Stimulated activated CD4-positive, alpha-beta T cell treated with anti-CD3 and anti-CD28 coated beads, Interleukin-12 subunit alpha, Interleukin-12 subunit beta, amount 100 ng/mL, for 4 hours (primary cell): ENCODE measurements at regions not wholly inside any gene's neighbourhood (a gene's known extent, or its start where the extent isn't known, plus 50 kb on each side); places are given as distances from the start of the nearest gene placed in this dataset.

Source experiments
- DNase-seq: peaks from one replicate; pipeline ENCODE4 v3.0.0-alpha.2; 2020

DNA sequence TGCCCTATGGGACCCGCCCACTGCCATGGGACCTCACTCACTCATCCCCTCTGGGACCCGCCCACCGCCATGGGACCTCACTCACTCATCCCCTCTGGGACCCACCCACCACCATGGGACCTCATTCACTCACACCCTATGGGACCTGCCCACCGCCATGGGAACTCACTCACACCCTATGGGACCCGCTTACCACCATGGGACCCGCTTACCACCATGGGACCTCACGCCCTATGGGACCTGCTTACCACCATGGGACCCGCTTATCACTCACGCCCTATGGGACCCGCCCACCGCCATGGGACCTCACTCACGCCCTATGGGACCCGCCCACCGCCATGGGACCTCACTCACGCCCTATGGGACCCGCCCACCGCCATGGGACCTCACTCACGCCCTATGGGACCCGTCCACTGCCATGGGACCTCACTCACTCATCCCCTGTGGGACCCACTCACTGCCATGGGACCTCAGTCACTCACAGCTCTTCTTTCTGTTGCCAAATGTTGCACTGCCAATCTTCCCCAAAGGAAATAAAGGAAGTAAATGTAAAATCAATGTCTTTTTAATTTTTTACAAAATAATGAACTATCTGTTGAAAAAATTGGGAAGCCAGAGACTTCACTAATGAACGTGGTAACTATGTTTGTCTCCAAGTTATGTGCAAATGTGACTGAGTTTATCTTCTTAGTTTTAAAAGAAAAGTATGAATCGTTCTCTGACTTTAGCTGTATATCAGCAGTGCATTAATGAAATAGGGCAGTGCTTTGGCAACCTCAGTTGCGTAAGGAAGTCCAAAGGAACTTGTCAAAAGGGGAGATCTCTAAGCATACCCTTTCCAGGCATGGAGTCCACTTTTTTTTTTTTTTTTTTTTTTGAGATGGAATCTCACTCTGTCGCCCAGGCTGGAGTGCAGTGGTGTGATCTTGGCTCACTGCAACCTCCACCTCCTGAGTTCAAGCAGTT, 101.5 kb upstream of the MGAT5 start:
- DNase-seq, result no peak

DNA sequence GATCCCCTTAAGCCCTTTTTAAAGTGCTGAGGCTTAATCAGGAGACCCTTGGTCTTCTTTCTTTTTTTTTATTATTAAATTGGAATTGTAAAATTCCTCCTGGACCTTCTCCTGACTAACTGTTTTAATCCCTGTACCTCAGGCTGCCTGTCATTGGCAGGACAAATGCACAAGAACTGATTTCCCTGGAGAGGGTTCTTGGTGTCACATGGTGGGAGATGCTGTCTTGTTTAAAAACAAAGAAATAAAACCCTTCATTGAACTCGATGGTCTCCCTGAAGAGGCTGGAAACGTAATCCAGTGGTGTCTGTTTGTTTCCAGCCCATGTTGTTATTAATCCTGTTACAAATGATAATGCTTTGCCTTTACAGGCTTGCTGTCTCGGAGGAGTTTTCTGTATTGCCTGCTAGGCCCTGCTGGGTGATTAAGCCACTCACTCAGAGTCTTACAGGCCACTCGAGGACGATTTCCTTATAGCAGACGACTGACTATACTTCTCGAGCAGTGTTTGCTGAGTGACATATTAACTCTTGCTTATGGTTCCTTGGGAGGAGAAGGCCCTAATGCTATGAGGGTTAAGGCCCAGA, 100.5 kb upstream of the MGAT5 start:
- DNase-seq, result no peak

- no peak for DNase-seq
Observed at GRCh38 chr2:134154246-134154645, 99.6 kb upstream of the MGAT5 start.

- no peak for DNase-seq
Observed at GRCh38 chr2:134155134-134155533, 98.7 kb upstream of the MGAT5 start.

GRCh38 chr2:134158295-134158694, 95.6 kb upstream of the MGAT5 start:
- no peak for DNase-seq

GRCh38 chr2:134161170-134161547, 92.7 kb upstream of the MGAT5 start:
- no peak for DNase-seq

GRCh38 chr2:134163336-134163735, 90.5 kb upstream of the MGAT5 start:
- DNase-seq, result no peak

- DNase-seq, result no peak
Observed at GRCh38 chr2:134164306-134164705, 89.6 kb upstream of the MGAT5 start.

DNA sequence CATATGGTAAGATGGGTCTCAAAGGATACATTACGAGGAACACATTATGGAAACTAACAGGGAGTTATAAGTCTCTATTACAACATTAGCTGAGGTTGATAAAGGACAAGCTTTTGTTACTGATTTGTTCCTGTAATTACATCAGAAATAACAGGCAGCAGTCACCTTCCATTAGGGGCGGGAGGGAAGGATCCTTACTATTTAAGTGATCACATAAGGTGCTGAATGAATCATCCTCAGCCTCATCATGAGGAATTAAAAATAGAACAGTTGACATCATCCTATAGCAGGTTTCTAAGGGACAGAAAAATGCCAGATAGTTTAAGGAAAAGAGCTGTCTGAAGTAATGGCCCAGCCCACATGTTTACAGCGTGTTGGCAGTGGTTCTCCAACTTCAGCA, 86.9 kb upstream of the MGAT5 start:
- no peak for DNase-seq

- peak; percentile 25 for DNase-seq
Observed at GRCh38 chr2:134169788-134170187, 84.1 kb upstream of the MGAT5 start.

GRCh38 chr2:134170294-134170693, 83.6 kb upstream of the MGAT5 start:
- no peak for DNase-seq

DNA sequence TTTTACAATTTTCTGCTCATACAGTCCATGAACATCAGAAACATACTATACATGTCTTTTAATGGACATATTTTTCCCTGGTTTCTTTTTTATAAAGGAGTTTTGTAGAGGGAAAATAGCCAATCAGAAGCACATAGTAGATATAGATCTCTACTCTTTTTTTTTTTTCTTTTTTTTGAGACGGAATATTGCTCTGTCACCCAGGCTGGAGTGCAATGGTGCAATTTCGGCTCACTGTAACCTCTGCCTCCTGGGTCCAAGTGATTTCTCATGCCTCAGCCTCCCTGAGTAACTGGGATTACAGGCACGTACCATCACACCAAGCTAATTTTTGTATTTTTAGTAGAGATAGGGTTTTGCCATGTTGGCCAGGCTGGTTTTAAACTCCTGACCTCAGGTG, 83.2 kb upstream of the MGAT5 start:
- DNase-seq, result no peak

DNA sequence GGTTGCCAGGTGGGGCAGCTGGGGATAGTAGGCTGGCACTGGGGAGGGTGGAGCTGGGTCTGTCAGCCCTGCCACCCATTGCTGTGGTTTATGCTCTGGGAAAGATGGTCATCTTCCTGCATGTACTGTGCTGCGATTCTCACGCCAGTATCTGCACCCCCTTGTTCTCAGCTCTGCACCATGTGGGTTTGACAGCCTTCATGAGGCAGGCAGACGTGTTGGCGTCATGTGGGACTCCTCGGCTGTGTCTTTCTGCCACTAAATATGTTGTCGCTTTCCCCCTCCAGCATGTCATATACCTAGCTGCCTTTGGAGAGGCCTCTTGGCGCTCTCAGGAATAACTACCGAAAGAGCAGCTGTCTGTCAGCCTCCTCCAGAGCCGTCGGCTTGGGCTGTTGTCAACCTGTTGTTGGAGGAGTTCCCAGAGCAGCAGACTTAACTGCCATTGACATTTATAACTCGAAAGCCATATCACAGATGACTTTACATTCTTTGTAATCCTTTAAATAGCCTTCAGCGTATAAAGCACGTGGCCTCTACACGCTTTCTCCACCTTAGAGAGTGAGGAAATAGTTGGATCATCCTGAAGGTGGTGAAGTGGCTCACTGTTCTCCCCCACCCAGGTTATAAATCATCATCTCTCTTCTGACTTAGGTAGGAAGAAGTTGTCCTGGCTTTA, 80.4 kb upstream of the MGAT5 start:
- no peak for DNase-seq

DNA sequence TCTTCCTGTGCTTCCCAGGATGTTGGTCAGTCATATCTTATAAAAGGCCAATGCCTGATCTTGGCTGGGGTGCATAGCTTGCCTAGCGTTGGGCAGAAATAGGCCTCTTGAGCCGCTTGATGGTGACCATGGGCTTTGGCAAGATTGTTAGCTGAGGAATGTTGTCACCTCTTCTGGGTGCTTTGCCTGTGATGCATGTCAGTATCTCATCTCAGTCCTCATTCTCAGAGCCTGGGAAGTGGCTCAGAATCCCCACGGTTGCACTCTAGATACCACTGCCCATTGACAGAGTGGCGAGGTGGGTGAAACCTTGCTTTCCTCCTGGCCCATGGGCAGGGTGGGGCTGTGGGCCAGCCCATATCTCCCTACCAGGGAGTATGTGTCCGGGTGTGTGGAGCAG, 79.2 kb upstream of the MGAT5 start:
- no peak for DNase-seq

DNA sequence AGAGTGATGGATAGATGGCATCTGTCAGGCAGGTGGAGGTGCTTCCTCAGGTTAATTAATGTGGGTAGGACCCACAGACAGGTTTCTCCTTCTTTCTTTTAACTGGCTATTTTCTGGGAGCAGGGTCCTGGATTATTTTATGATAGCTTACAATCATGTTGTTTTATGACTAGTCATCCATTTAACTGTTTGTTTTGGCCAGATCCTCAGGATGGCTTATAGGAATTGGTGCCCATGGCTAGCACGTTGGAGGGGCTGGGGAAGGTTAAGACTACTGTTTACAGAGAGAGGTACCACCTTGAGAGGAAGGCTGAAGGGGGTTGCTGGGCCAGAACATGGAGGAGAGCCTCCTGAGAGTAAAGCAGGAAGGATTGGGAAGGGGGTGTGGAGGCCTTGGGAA, 78.0 kb upstream of the MGAT5 start:
- DNase-seq, result no peak

DNA sequence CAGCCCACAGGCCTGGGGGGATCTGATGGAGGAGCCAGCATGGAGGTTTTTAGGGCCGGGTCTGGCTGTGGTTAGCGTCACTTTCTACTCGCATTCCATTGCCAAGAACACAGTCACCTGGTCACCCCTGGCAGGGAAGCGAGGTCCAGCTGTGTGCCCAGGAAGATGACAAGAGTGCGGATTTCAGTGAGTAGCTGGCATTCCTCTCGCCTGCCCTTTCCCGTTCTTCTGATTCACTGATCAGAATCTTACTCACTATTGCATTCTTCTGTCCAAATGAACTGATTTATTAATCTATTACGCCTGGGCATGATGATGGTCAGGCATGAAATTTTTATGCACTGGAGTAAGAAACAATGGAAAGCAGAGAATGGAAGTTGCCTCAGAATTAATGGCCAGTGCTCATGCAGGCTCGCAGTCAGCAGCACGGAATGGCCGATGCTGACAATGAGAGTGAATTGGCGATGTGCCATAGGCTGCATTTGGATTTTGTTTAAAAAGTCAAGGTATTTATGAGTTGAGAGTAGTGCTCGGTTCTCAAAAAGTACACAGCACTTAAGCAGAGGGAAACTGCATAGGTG, 76.4 kb upstream of the MGAT5 start:
- no peak for DNase-seq

GRCh38 chr2:134178138-134178877, 75.6 kb upstream of the MGAT5 start:
- DNase-seq, result no peak

GRCh38 chr2:134181219-134181618, 72.7 kb upstream of the MGAT5 start:
- no peak for DNase-seq

GRCh38 chr2:134183679-134184078, 70.2 kb upstream of the MGAT5 start:
- DNase-seq, result no peak

- no peak for DNase-seq
Observed at GRCh38 chr2:134185639-134186038, 68.2 kb upstream of the MGAT5 start.

GRCh38 chr2:134189009-134189720, 64.7 kb upstream of the MGAT5 start:
- DNase-seq, result no peak
